ENCODE measurements at regions not wholly inside any gene's neighbourhood (a gene's known extent, or its start where the extent isn't known, plus 50 kb on each side); places are given as distances from the start of the nearest gene placed in this dataset.
"Not testable (repeated sequence)": the region's sequence is repeated elsewhere in the genome, so short reads cannot be mapped to it uniquely, and the experiment has no call there.

DNA sequence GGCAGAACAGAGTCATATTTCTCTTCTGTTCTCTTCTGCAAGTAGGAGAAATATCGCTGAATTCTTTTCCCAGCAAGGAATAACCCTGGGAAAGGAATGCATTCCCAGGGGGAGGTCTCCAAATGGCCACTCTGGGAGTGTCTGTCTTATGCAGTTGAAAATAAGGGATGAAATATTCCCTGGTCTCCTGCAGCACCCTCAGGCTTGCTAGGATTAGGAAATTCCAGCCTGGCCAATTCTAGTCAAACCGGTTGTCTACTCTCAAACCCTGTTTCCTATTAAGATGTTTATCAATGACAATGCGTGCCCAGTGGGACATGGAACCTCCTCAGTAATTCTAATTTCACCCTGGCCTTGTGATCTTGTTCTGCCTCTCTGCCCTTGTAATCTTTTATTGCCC lies 501.1 kb upstream of the OLFM3 start:
- not testable (repeated sequence) for DNase-seq

DNA sequence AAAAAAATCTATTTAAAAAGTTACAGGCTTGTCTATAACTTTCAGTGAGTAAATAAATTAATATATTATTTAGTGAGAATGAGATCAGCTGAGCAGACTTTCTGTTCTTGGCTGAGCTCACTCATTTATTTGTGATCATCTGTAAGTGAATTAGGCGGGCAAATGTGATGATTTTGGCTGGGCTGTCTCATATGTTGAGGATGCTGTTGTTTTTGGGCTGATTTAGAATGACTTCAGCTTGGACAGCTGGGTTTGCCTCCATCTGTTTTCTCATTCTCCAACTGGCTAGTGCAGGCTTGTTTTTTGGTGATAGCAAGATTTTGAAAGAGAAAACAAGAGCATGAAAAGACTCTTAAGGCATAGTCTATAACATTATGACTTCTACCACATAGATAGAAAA lies 475.8 kb upstream of the OLFM3 start:
- DNase-seq = no peak

DNA sequence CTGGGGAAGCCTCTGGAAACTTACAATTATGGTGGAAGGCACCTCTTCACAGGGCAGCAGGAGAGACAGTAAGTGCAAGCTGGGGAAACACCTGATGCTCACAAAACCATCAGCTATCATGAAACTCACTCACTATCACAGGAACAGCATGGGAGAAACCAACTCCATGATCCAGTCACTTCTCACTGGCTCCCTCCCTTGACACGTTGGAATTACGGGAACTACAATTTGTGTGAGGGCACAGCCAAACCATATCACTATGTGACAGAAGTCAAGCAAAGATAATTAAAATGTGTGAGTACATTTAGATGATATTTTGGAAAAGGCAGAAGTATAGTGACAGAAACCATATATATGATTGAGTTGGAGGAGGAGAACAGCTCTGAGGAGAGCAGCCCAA lies 474.0 kb upstream of the OLFM3 start:
- no peak for DNase-seq

DNA sequence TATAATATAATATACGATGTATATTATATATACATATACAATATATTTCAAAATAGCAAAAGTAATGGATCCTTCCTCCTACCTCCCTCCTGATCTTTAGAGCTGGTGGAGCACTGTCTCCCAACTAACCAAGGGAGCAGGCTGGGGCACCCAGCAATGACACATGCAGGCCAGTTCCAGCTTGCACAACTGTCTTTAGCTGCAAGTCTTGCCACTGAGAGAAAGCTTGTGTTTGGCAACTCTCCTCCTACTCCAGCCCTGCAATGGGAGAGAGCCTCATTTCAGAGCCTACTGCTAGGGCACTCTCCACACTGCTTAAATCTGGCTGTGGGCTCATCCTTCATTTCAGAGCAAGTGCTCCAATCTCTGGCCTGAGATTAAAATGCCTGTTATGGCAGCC lies 469.8 kb upstream of the OLFM3 start:
- DNase-seq = no peak

DNA sequence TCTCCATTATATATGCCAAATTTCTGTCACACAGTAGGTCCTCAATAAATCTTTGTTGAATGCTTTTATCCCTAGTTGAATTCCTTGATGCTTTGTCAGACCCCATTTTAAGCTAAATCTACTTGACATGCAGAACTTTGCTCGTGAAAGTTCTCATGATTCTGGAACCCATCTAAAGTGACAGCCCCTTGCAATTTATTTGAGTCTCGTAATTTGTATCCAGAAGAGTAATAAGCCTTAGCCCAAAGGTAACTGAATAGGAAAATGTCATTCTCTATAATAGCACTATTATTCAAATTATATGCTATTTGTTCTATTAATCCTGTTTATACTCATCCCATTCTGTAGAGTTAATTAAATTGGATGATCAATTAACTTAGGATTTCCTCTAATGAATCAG lies 466.6 kb upstream of the OLFM3 start:
- DNase-seq = no peak

DNA sequence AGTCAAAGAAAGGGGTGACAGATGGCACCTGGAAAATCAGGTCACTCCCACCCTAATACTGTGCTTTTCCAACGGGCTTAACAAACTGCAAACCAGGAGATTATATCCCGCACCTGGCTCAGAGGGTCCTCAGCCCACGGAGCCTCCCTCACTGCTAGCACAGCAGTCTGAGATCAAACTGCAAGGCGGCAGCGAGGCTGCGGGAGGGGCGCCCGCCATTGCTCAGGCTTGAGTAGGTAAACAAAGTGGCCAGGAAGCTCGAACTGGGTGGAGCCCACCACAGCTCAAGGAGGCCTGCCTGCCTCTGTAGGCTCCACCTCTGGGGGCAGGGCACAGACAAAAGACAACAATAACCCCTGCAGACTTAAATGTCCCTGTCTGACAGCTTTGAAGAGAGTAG lies 445.6 kb upstream of the OLFM3 start:
- DNase-seq = not testable (repeated sequence)

DNA sequence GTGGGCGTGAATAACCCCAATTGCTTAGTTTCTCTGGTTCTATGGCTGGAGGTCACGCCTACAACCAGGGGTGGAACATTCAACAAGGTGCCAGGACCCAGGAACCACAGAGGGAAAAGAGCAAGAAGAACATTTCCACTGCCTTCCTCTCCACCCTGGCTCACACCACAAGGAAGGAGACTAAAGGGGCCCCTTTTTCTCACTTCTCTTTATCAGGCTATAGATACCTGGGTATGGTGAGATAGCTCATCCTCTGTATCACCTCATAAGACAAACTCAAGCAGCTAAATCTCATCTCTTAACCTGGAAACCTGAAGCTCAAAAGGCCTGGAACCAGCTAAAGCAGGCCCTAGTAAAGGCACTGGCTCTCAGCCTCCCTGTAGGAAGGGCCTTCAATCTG lies 438.8 kb upstream of the OLFM3 start:
- DNase-seq = no peak

DNA sequence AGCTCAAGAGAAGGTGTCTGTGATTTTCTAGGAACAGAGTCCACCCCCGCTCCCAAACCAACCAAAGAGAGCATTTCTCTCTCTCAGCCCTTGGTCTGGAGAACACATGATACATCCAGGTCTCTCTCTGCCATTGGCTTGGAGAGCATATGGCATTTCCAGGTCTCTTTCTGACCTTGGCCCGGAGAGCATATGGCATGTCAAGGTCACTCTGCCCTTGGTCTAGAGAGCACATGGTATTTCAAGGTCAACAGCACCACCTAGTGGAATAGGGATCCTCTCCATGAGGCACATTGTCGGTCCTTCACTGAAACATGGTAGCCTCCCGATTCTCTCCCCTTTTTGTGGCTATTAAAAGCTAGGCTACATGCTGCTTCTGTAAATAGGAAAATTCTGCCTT lies 437.7 kb upstream of the OLFM3 start:
- DNase-seq = peak; percentile 3

DNA sequence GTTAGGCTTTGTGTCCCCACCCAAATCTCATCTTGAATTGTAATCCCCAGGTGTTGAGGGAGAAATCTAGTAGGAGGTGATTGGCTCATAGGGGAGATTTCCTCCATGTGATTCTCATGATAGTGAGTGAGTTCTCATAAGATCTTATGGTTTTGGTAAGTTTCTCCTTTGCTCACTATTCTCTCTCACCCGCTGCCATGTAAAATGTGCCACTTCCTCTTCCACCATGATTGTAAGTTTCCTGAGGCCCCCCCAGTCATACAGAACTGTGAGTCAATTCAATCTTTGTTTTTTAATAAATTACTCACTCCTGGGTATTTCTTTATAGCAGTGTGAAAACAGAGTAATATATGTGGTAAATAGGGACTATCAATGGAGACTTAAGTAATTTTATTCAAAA lies 434.5 kb upstream of the OLFM3 start:
- no peak for DNase-seq

DNA sequence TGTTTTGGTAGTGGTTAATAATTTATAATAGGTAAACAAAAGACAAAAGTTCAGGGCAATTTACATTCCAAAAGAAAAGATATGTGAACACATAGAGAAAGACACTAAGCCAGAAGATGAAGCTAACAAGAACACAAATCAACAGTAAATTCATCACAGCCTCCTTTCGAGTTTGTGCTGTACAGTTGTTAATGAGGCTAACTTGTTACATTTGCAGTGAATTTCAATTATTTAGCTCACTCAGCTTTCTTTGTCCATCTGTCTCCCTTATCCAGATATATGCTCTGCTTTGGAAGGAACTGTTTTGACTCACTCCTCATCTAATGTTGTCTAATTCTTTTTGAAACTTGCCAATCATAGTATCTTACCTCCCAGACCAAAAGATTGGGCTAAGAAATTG lies 423.3 kb upstream of the OLFM3 start:
- no peak for DNase-seq
